ENCODE measurements at regions not wholly inside any gene's neighbourhood (a gene's known extent, or its start where the extent isn't known, plus 50 kb on each side); places are given as distances from the start of the nearest gene placed in this dataset.

DNA sequence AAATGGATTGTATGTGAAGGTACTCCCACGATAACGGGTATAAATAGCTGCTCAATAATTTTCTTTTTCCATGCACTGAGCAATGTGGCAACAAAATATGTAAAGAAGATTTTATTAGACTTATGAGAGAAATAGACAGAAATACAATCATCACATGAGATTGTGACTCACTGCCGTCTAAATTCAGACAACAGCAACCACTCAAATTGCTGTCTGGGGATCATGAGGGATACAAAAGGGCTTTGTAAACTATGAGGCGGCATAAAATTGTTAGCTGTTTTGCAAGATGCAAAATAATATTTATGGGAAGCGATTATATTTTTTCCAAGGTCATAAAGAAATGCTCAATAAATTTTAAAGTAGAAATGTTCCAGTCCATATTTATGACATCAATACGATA, 259.1 kb upstream of the AGAP1 start:
- no peaks in the 10 kb centered on the region for H3K9me3 ChIP-seq
- peaks cover 0 to 9% (median 7%) of the 10 kb centered on the region in 4 donors for H3K4me1 ChIP-seq
- intact Hi-C loops (cut with DNase I) = no loop called here
- no peak overlapping the region for H3K27ac ChIP-seq
- DNase-seq = no peak
- TF ChIP-seq, protein P1, sequence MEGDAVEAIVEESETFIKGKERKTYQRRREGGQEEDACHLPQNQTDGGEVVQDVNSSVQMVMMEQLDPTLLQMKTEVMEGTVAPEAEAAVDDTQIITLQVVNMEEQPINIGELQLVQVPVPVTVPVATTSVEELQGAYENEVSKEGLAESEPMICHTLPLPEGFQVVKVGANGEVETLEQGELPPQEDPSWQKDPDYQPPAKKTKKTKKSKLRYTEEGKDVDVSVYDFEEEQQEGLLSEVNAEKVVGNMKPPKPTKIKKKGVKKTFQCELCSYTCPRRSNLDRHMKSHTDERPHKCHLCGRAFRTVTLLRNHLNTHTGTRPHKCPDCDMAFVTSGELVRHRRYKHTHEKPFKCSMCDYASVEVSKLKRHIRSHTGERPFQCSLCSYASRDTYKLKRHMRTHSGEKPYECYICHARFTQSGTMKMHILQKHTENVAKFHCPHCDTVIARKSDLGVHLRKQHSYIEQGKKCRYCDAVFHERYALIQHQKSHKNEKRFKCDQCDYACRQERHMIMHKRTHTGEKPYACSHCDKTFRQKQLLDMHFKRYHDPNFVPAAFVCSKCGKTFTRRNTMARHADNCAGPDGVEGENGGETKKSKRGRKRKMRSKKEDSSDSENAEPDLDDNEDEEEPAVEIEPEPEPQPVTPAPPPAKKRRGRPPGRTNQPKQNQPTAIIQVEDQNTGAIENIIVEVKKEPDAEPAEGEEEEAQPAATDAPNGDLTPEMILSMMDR (IDR thresholded peaks at IDR 0.05) = no peak
- peak in 1 of 4 donors; percentile 18 for TF ChIP-seq POLR2AphosphoS5 (IDR thresholded peaks at IDR 0.05)
- H3K36me3 ChIP-seq = no peaks in the 10 kb centered on the region
- no peak overlapping the region for H3K4me3 ChIP-seq
- WGBS, 2 donors = 80 to 88% methylated on average over 6 of the region's 6 CpGs
- no peaks in the 10 kb centered on the region for H3K27me3 ChIP-seq

DNA sequence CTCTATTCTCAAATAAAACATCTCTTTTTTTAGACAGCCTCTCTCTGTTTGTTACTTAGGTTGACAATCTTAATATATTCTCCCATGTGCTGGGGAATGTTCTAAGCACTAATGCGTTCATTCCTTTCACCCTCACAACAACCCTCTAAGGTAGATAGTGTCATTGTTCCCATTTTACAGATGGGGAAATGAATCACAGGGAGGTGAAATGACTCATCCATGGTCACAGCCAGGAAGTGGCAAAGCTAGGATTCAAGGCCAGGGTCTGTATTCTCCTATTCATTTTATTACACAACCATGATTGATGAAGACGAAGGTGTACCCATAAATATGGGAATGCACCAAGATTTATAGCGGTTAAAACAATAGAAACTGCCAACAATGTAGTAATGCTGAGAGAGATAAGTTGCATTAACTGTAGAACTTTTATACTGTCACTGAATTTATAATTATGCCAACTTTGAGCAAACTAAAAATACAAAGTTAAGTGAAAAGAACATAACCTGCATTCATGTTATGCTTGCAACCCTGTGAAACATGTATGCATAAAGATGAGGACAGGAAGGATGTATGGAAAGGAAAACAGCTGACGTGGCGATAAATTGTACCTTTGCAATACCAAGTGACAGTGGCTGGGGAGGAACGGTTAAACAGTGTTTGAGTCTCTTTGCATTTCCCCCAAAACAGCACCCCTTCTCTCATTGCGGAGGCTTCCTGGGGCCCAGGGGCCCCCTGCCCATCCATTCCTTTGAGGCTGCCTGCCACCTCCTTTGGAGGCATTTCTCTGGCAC, 257.7 kb upstream of the AGAP1 start:
- no peak overlapping the region for H3K4me3 ChIP-seq
- peaks cover 0 to 9% (median 7%) of the 10 kb centered on the region in 4 donors for H3K4me1 ChIP-seq
- no peak for DNase-seq
- TF ChIP-seq, protein P1 (IDR thresholded peaks at IDR 0.05) = no peak
- TF ChIP-seq POLR2A (IDR thresholded peaks at IDR 0.05) (no peak), POLR2AphosphoS5 (IDR thresholded peaks at IDR 0.05) (no peak), EP300 (IDR thresholded peaks at IDR 0.05) (no peak)
- no peaks in the 10 kb centered on the region for H3K9me3 ChIP-seq
- 60 to 66% methylated on average over 7 of the region's 7 CpGs for WGBS, 2 donors
- H3K27me3 ChIP-seq = no peaks in the 10 kb centered on the region
- H3K36me3 ChIP-seq = no peaks in the 10 kb centered on the region
- no peak overlapping the region for H3K27ac ChIP-seq
- intact Hi-C loops (cut with DNase I) = no loop called here

DNA sequence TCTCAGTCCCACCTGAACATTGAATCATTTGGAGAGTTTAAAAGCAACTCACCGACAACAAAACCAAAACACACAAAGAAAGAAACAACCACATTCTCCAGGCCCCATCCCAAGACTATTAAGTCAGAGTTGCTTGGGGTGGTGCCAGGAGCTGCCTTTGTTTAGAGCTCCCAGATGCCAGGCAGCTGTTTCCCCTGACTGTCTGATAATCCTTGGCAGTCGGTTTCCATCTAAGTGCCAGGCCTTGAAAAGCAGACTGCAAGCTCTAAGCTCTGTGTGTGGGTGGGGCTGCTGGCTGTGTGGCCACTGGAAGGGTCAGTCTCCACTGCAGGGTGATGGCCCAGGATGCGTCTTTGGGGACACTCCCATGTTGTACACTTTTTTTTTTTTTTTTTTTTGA, 255.3 kb upstream of the AGAP1 start:
- TF ChIP-seq, protein P1 (IDR thresholded peaks at IDR 0.05) = no peak
- peak in 3 of 4 donors; percentile 13 to 35 (median 14) for TF ChIP-seq POLR2AphosphoS5 (IDR thresholded peaks at IDR 0.05)
- no peaks in the 10 kb centered on the region for H3K36me3 ChIP-seq
- intact Hi-C loops (cut with DNase I) = no loop called here
- 13 to 25% methylated on average over 3 of the region's 3 CpGs for WGBS, 2 donors
- H3K4me1 ChIP-seq = peaks cover 0 to 9% (median 7%) of the 10 kb centered on the region in 4 donors
- no peak overlapping the region for H3K4me3 ChIP-seq
- H3K27me3 ChIP-seq = no peaks in the 10 kb centered on the region
- peak; percentile 75 for DNase-seq
- no peaks in the 10 kb centered on the region for H3K9me3 ChIP-seq
- H3K27ac ChIP-seq = peak overlapping the region in 1 of 4 donors; percentile 14

DNA sequence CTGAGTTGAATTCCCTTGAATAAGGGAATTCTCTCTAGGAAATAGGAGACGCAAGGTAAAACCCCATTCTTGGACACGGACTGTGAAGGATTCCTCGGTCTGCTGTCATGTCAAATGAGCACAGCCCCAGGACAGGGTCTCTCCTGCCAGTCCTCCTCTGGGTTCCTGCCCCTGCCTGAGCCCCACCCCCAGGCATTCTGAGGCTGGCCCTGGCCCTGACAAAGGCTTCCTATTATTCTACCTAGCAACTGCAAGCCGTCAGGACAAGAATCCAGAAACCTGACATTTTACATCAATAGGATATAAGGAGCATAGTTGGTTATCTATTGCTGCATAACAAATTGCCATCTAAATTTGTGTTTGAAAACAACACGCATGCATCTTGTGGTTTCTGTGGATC, 253.3 kb upstream of the AGAP1 start:
- WGBS, 2 donors = 71 to 90% methylated on average over 5 of the region's 5 CpGs
- intact Hi-C loops (cut with DNase I) = no loop called here
- H3K4me1 ChIP-seq = peaks cover 0 to 22% (median 7%) of the 10 kb centered on the region in 4 donors
- H3K9me3 ChIP-seq = no peaks in the 10 kb centered on the region
- no peaks in the 10 kb centered on the region for H3K27me3 ChIP-seq
- DNase-seq = no peak
- TF ChIP-seq EP300 (IDR thresholded peaks at IDR 0.05) = no peak
- no peak overlapping the region for H3K27ac ChIP-seq
- no peak overlapping the region for H3K4me3 ChIP-seq
- no peaks in the 10 kb centered on the region for H3K36me3 ChIP-seq

DNA sequence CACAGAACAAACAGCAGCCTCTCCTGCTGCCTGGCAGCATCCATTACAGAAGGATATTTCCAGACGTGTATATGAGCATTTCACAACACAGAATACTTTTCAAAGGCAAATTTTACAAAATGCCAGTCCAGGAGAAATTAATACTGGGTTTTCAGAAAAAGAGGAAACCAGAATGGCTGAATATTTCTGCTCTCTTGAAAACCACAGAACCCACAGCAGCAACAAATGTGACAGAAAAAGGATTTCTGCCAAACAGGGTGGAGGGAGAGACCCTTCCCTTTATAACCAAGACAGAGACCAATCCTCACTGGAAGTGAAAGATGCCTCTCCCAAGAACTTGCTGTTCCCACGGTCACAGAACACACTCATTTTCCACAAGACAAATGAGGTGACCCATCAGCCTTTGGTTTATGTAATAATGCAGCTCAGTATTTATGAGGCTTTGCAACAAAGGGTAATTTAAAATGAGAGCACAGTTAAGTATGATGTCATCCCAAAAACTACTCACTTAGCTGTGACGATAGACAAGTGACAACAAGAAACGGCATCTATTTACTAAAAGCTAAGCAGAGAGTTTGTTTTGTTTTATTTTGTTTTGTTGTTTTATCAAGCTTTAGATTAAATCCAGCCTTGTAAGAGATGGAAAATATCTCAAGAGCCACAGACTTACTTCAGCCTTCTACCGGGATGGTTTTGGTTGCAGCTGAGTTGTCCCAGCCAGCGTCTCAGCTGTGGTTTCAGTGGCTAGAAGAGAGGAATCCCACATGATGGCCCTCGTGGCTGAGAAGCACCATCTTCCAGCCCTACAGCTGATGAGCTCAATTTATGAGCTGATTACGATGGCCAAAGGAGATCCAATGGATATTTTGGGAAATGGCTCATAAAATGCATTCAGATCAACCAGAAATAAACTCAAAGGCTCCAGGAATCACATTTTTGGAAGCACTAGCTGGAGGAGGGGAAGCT, 249.3 kb upstream of the AGAP1 start:
- Histone ChIP-seq H3K4me1 (peaks cover 0 to 13% (median 0%) of the 10 kb centered on the region in 4 donors), H3K4me3 (no peak overlapping the region), H3K36me3 (no peaks in the 10 kb centered on the region), H3K9me3 (no peaks in the 10 kb centered on the region), H3K27ac (no peak overlapping the region), H3K27me3 (no peaks in the 10 kb centered on the region)
- WGBS, 2 donors = 39 to 57% methylated on average over 8 of the region's 8 CpGs
- DNase-seq = no peak
- intact Hi-C loops (cut with DNase I) = no loop called here
- TF ChIP-seq, protein P1 (IDR thresholded peaks at IDR 0.05) = no peak
- TF ChIP-seq POLR2AphosphoS5 (IDR thresholded peaks at IDR 0.05) (no peak), EP300 (IDR thresholded peaks at IDR 0.05) (no peak)

Data from sigmoid colon (tissue), 6 donors.